K562 (cell line): ENCODE measurements at regions not wholly inside any gene's neighbourhood (a gene's known extent, or its start where the extent isn't known, plus 50 kb on each side); places are given as distances from the start of the nearest gene placed in this dataset.
"Not testable (repeated sequence)": the region's sequence is repeated elsewhere in the genome, so short reads cannot be mapped to it uniquely, and the experiment has no call there.

Experiments used
- ATAC-seq: fragments of 200-7000 bp; cut with Tn5 transposase; 3 replicates; pipeline ENCODE4 v1.9.1; 2020; ENCODE audit warnings: moderate library complexity
- BruUV-seq: library from RNA; stranded (reverse); fragments of 400-500 nt; replicated peaks from 2 replicates; lab custom pipeline; 2021; lab: Mats Ljungman, UMichigan
- CTCF ChIA-PET: fragments of 300-600 bp; formaldehyde crosslinking; extraction: SDS; loops from one replicate; lab custom pipeline; 2021; ENCODE audit warnings: low intra/inter-chr PET ratio; lab: Yijun Ruan, JAX
- POLR2A ChIA-PET: fragments of 300-600, 350-650 bp; sonication (Branson Sonifier 250); formaldehyde crosslinking; extraction: SDS; loops from one replicate; lab custom pipeline; 2021; ENCODE audit warnings: antibody characterized with exemption, inconsistent platforms; lab: Yijun Ruan, JAX
- DNase-seq, 4 experiments: peaks; one replicate each; pipeline versions ENCODE4 v3.0.0 to v3.0.0-alpha.2; 2011 to 2018; ENCODE audit warnings: low spot score in 3 of 4, mixed read lengths in 3 of 4; ENCODE audit errors: extremely low read depth in 1 of 4
- FAIRE-seq: peaks from 2 replicates; lab custom pipeline; 2011; peaks lifted over from hg19 to GRCh38; lab: Jason Lieb, UNC
- H2AFZ ChIP-seq: 2 replicates; pipeline ENCODE4 v1.6.0; 2011; ENCODE audit warnings: low read depth, low read length, control low read depth, inconsistent platforms
- H3K27ac ChIP-seq: fragments of 200-600 bp; 3 replicates; pipeline ENCODE4 v1.8.0; 2011; ENCODE audit warnings: low read depth, mild to moderate bottlenecking, control low read depth, inconsistent platforms, low read length, moderate library complexity, mixed read lengths; ENCODE audit errors: extremely low read depth
- H3K27me3 ChIP-seq, 2 experiments: fragments of 300-600 bp in 1 of 2; 2 replicates in 1 of 2; 3 replicates in 1 of 2; pipeline versions ENCODE4 v1.6.0 to v1.8.0; 2011; ENCODE audit warnings: inconsistent platforms in 2 of 2, low read length in 2 of 2, mild to moderate bottlenecking in 1 of 2, mixed read lengths in 1 of 2, moderate library complexity in 1 of 2; ENCODE audit not compliant: control insufficient read depth in 2 of 2, insufficient read depth in 2 of 2
- H3K36me3 ChIP-seq: fragments of 300-600 bp; 3 replicates; pipeline ENCODE4 v1.8.0; 2011; ENCODE audit warnings: mild to moderate bottlenecking, low read length, inconsistent platforms; ENCODE audit not compliant: control insufficient read depth, insufficient read depth
- H3K4me1 ChIP-seq, 2 experiments: fragments of 200-600 bp in 1 of 2; replicated peaks in 1 of 2; 2 replicates in 1 of 2; 3 replicates in 1 of 2; pipeline versions ENCODE4 v1.5.1 to v1.8.0; 2011; ENCODE audit warnings: inconsistent platforms in 2 of 2, low read length in 2 of 2, mild to moderate bottlenecking in 1 of 2, mixed read lengths in 1 of 2, moderate library complexity in 1 of 2; ENCODE audit not compliant: control insufficient read depth in 2 of 2, insufficient read depth in 2 of 2
- H3K4me2 ChIP-seq: 2 replicates; pipeline ENCODE4 v1.6.1; 2011; ENCODE audit warnings: low read length, control low read depth, inconsistent platforms, mixed read lengths; ENCODE audit not compliant: insufficient read depth
- H3K4me3 ChIP-seq: fragments of 200-600 bp; sonication (generic), shearing (Covaris generic); 2 replicates; pipeline ENCODE4 v1.5.1; 2016; ENCODE audit warnings: control low read depth, inconsistent platforms
- H3K79me2 ChIP-seq: fragments of 200-600 bp; 3 replicates; pipeline ENCODE4 v1.8.0; 2011; ENCODE audit warnings: low read length, inconsistent platforms; ENCODE audit not compliant: control insufficient read depth, insufficient read depth
- H3K9ac ChIP-seq, 2 experiments: 2 replicates each; pipeline versions ENCODE4 v1.6.0 to v1.6.1; 2011; ENCODE audit warnings: low read depth in 2 of 2, low read length in 2 of 2, control low read depth in 1 of 2, inconsistent platforms in 1 of 2, mild to moderate bottlenecking in 1 of 2, mixed read lengths in 1 of 2; ENCODE audit not compliant: insufficient read depth in 1 of 2
- H3K9me1 ChIP-seq: one replicate; pipeline ENCODE4 v1.6.0; 2011; ENCODE audit warnings: inconsistent platforms, mild to moderate bottlenecking, low read length, moderate library complexity; ENCODE audit not compliant: control insufficient read depth, insufficient read depth
- H3K9me3 ChIP-seq: replicated peaks from 2 replicates; pipeline ENCODE4 v1.5.1; 2011; ENCODE audit warnings: low read depth, low read length, inconsistent platforms; ENCODE audit not compliant: control insufficient read depth, insufficient read depth
- H4K20me1 ChIP-seq: replicated peaks from 2 replicates; pipeline ENCODE4 v1.6.1; 2011; ENCODE audit warnings: low read length, inconsistent platforms, mixed read lengths; ENCODE audit not compliant: control insufficient read depth, insufficient read depth
- FOXA3 ChIP-seq, 2 experiments: fragments of 450-650 bp in 1 of 2; sonication (generic) in 1 of 2; formaldehyde crosslinking; IDR thresholded peaks in 1 of 2; conservative IDR thresholded peaks in 1 of 2; 2 replicates each; pipeline versions ENCODE4 v1.4.0 to v1.8.0; 2020 to 2022; ENCODE audit warnings: mild to moderate bottlenecking in 2 of 2, missing genetic modification reagents in 1 of 2
- RBM17 ChIP-seq: fragments of 200-400 bp; formaldehyde crosslinking; IDR thresholded peaks from 2 replicates; pipeline ENCODE4 v1.6.1; 2017; ENCODE audit warnings: low read depth, mild to moderate bottlenecking, low read length, borderline replicate concordance
- SIN3A ChIP-seq, 2 experiments: fragments of 150-350 bp in 1 of 2; IDR thresholded peaks; 2 replicates each; pipeline ENCODE4 v1.6.1; 2011 to 2016; ENCODE audit warnings: borderline replicate concordance in 2 of 2, low read depth in 2 of 2, low read length in 2 of 2, mild to moderate bottlenecking in 2 of 2, moderate library complexity in 2 of 2; ENCODE audit not compliant: control insufficient read depth in 1 of 2
- WHSC1 ChIP-seq: IDR thresholded peaks from one replicate; pipeline ENCODE4 v1.6.1; 2012; ENCODE audit warnings: low read length, control low read depth, inconsistent platforms
- ZNF184 ChIP-seq: sonication (generic); formaldehyde crosslinking; IDR thresholded peaks from 2 replicates; pipeline ENCODE4 v1.5.0; 2020; ENCODE audit warnings: missing genetic modification reagents
- ZNF324 ChIP-seq: fragments of 250-450 bp; sonication (Bioruptor Pico); IDR thresholded peaks from 2 replicates; pipeline ENCODE4 v1.4.0; 2020; ENCODE audit warnings: mild to moderate bottlenecking
- WGBS: fragments of 100-300 bp; shearing (Covaris generic); methylation state at CpG from one replicate; pipeline ENCODE4 v1.1.6; 2016; ENCODE audit warnings: low coverage, mixed read lengths; ENCODE audit not compliant: insufficient coverage; ENCODE audit errors: missing lambda C conversion rate; 5-methylcytosine and 5-hydroxymethylcytosine counted together
- in situ Hi-C: fragments of 300-500 bp; cut with MboI; formaldehyde crosslinking; loops from 4 replicates; pipeline ENCODE4 v1.15.0; 2018; ENCODE audit warnings: inconsistent platforms, mixed read lengths
- intact Hi-C: fragments of 100-400 bp; cut with micrococcal nuclease; formaldehyde crosslinking; loops from 2 replicates; pipeline ENCODE4 v1.14.2; 2022

DNA sequence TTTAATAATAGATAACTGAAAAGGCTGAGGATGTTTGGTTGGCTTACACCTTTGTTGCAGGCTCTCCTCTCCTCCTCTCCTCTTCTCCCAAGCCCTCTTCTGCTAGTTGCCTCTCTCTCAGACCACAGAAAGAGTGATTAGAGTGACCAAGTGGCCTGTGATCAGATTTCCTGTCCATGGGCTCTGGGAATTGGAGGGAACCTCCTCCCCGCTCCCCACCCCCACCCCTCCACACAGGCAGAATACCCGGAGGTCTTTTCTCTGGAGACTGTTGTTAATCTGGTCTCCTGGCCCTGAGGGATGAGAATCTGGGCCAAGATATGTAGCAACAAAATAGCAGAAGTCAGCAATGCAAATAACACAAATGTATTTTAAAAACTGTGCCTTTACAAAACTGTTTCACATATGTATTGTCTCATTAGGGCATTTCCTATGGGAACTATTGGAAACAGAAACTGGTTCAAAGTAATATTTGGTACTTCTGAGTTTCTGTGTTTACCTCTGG lies 361.3 kb downstream of the NR2F1-AS1 start:
- 0% methylated on average over 2 of the region's 2 CpGs for WGBS
- intact Hi-C loops, result no loop called here
- Histone ChIP-seq H2AFZ (no peak overlapping the region), H4K20me1 (no peaks in the 10 kb centered on the region), H3K27ac (no peak overlapping the region), H3K4me2 (no peak overlapping the region), H3K9me1 (no peaks in the 10 kb centered on the region), H3K79me2 (no peaks in the 10 kb centered on the region), H3K27me3 (no peaks in the 10 kb centered on the region), H3K4me1 (no peaks in the 10 kb centered on the region), H3K4me3 (no peak overlapping the region), H3K9ac (no peak overlapping the region), H3K36me3 (no peaks in the 10 kb centered on the region), H3K9me3 (no peaks in the 10 kb centered on the region)
- ATAC-seq, result no peak
- CTCF ChIA-PET, result no interaction called here
- in situ Hi-C loops, result no loop called here
- no TSS peak for BruUV-seq
- no peak for DNase-seq
- POLR2A ChIA-PET, result no interaction called here
- no peak for FAIRE-seq
- TF ChIP-seq WHSC1 (no peak), RBM17 (no peak), ZNF324 (no peak), SIN3A (IDR thresholded peaks at IDR 0.05; ENCODE audit: borderline replicate concordance in 2 of 2, control insufficient read depth in 1 of 2, low read depth in 2 of 2, low read length in 2 of 2) (no peak), ZNF184 (no peak)
- TF ChIP-seq, all 486 proteins: peak for 0

DNA sequence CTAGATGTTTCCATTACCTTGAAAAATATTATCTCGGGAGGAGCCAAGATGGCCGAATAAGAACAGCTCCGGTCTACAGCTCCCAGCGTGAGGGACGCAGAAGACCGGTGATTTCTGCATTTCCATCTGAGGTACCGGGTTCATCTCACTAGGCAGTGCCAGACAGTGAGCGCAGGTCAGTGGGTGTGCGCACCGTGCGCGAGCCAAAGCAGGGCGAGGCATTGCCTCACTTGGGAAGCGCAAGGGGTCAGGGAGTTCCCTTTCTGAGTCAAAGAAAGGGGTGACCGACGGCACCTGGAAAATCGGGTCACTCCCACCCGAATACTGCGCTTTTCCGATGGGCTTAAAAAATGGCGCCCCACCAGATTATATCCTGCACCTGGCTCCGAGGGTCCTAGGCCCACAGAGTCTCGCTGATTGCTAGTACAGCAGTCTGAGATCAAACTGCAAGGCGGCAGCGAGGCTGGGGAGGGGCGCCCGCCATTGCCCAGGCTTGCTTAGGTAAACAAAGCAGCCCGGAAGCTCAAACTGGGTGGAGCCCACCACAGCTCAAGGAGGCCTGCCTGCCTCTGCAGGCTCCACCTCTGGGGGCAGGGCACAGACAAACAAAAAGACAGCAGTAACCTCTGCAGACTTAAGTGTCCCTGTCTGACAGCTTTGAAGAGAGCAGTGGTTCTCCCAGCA lies 367.8 kb downstream of the NR2F1-AS1 start:
- H3K27me3 ChIP-seq, H3K27ac ChIP-seq, POLR2A ChIA-PET, H4K20me1 ChIP-seq, H3K79me2 ChIP-seq, FAIRE-seq, H3K4me1 ChIP-seq, intact Hi-C loops, DNase-seq, in situ Hi-C loops, H3K9me1 ChIP-seq, ATAC-seq, H3K9me3 ChIP-seq, CTCF ChIA-PET, H3K4me3 ChIP-seq, H3K36me3 ChIP-seq, H3K4me2 ChIP-seq, H2AFZ ChIP-seq, H3K9ac ChIP-seq, BruUV-seq: not testable (repeated sequence)
- WGBS, result 0% methylated on average over 12 of the region's 28 CpGs
- TF ChIP-seq FOXA3 (CRISPR knock-in tag; conservative IDR thresholded peaks at IDR 0.05 in 1 of 2, IDR thresholded peaks at IDR 0.05 in 1 of 2), result peak in 1 of 2 experiments; percentile 60; a peak in 2 of 4 replicates
